Esophagus squamous epithelium (tissue), 5 donors: ENCODE measurements at regions not wholly inside any gene's neighbourhood (a gene's known extent, or its start where the extent isn't known, plus 50 kb on each side); places are given as distances from the start of the nearest gene placed in this dataset.

Source experiments
- DNase-seq: peaks from one replicate; lab custom pipeline; 2025; lab: John Stamatoyannopoulos, UW
- H3K27ac ChIP-seq, 4 donors: fragments of 200-600 bp; sonication (generic); one replicate each; pipeline ENCODE4 v1.5.1; 2016 to 2019; ENCODE audit warnings: mild to moderate bottlenecking in 1 of 4
- H3K27me3 ChIP-seq, 4 donors: fragments of 200-600 bp; sonication (generic); 1 replicate in 3 of 4; 2 replicates in 1 of 4; pipeline versions ENCODE4 v1.5.1 to v1.6.0; 2017 to 2021; ENCODE audit warnings: antibody characterized with exemption in 1 of 4
- H3K36me3 ChIP-seq, 3 donors: fragments of 200-600 bp; sonication (generic); one replicate each; pipeline ENCODE4 v1.5.1; 2016 to 2019
- H3K4me1 ChIP-seq, 3 donors: fragments of 200-600 bp; sonication (generic); one replicate each; pipeline ENCODE4 v1.5.1; 2017 to 2019
- H3K4me3 ChIP-seq, 4 donors: fragments of 200-600 bp; sonication (generic); 1 replicate in 3 of 4; 2 replicates in 1 of 4; pipeline ENCODE4 v1.5.1; 2016 to 2019; ENCODE audit warnings: mild to moderate bottlenecking in 2 of 4, moderate library complexity in 1 of 4
- H3K9me3 ChIP-seq, 3 donors: fragments of 200-600 bp; sonication (generic); one replicate each; pipeline ENCODE4 v1.5.1; 2016 to 2019
- POLR2A ChIP-seq, 4 donors: fragments of 450-650 bp; IDR thresholded peaks; one replicate each; pipeline ENCODE4 v1.6.1; 2017; ENCODE audit warnings: antibody characterized with exemption in 4 of 4, mild to moderate bottlenecking in 4 of 4, moderate library complexity in 3 of 4
- WGBS, 2 donors: methylation state at CpG; one replicate each; pipeline ENCODE4 v1.1.5; 2018; 5-methylcytosine and 5-hydroxymethylcytosine counted together
- intact Hi-C: fragments of 100-400 bp; cut with DNase I; formaldehyde crosslinking; loops from one replicate; pipeline ENCODE4 v1.15.0; 2022
- TF ChIP-seq, protein P1 (sequence below), 6 experiments: fragments of 450-650 bp in 4 of 6; fragments of 200-600 bp in 2 of 6; sonication (generic) in 2 of 6; IDR thresholded peaks; one replicate each; pipeline ENCODE4 v1.5.1; 2016 to 2019; ENCODE audit warnings: antibody characterized with exemption in 6 of 6, mild to moderate bottlenecking in 4 of 6, moderate library complexity in 4 of 6
- donor health status: DM: yes; HTN: yes; CAD: no.

DNA sequence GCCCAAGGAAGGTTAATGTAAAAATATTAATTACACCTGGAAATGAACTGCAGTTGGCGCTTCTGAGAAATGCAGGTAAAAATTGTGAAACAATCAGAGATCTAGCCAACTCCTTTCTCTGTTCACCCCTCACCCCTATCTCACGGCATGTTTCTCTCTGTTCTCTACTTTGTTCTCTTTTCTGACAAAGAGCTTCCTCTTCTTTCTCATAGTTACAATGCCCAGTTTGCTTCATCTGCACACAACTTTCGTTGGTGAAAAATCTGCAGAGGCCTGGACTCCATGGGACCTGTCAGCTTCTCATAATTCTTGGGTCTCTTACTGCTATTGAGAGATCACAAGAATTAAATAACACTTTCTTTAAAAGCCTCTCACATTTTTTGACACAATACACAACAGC lies 212.9 kb upstream of the LRRN1 start:
- Histone ChIP-seq H3K4me1 (peaks cover 0 to 9% (median 0%) of the 10 kb centered on the region in 3 donors), H3K4me3 (no peak overlapping the region), H3K27me3 (no peaks in the 10 kb centered on the region), H3K36me3 (no peaks in the 10 kb centered on the region), H3K9me3 (no peaks in the 10 kb centered on the region), H3K27ac (no peak overlapping the region)
- 65 to 72% methylated on average over 3 of the region's 3 CpGs for WGBS, 2 donors
- intact Hi-C loops, result no loop called here
- no peak for DNase-seq
- TF ChIP-seq, protein P1, sequence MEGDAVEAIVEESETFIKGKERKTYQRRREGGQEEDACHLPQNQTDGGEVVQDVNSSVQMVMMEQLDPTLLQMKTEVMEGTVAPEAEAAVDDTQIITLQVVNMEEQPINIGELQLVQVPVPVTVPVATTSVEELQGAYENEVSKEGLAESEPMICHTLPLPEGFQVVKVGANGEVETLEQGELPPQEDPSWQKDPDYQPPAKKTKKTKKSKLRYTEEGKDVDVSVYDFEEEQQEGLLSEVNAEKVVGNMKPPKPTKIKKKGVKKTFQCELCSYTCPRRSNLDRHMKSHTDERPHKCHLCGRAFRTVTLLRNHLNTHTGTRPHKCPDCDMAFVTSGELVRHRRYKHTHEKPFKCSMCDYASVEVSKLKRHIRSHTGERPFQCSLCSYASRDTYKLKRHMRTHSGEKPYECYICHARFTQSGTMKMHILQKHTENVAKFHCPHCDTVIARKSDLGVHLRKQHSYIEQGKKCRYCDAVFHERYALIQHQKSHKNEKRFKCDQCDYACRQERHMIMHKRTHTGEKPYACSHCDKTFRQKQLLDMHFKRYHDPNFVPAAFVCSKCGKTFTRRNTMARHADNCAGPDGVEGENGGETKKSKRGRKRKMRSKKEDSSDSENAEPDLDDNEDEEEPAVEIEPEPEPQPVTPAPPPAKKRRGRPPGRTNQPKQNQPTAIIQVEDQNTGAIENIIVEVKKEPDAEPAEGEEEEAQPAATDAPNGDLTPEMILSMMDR (IDR thresholded peaks at IDR 0.05), result no peak
- no peak for TF ChIP-seq POLR2A (IDR thresholded peaks at IDR 0.05)

- Histone ChIP-seq H3K4me1 (peaks cover 0 to 4% (median 0%) of the 10 kb centered on the region in 3 donors), H3K27ac (no peak overlapping the region), H3K9me3 (no peaks in the 10 kb centered on the region), H3K27me3 (no peaks in the 10 kb centered on the region), H3K4me3 (no peak overlapping the region), H3K36me3 (no peaks in the 10 kb centered on the region)
- intact Hi-C loops, result no loop called here
- DNase-seq, result no peak
- WGBS, 2 donors, result 80 to 91% methylated on average over 2 of the region's 2 CpGs
- TF ChIP-seq, protein P1 (IDR thresholded peaks at IDR 0.05), result no peak
- no peak for TF ChIP-seq POLR2A (IDR thresholded peaks at IDR 0.05)
Observed at GRCh38 chr3:3579658-3580057, 219.6 kb upstream of the LRRN1 start.

- no peak overlapping the region for H3K27ac ChIP-seq
- peaks cover 0 to 4% (median 0%) of the 10 kb centered on the region in 3 donors for H3K4me1 ChIP-seq
- TF ChIP-seq POLR2A (IDR thresholded peaks at IDR 0.05), result no peak
- TF ChIP-seq, protein P1 (IDR thresholded peaks at IDR 0.05), result no peak
- H3K4me3 ChIP-seq, result no peak overlapping the region
- 60 to 68% methylated on average over 4 of the region's 4 CpGs for WGBS, 2 donors
- intact Hi-C loops, result no loop called here
- no peaks in the 10 kb centered on the region for H3K27me3 ChIP-seq
- H3K36me3 ChIP-seq, result no peaks in the 10 kb centered on the region
- H3K9me3 ChIP-seq, result no peaks in the 10 kb centered on the region
- no peak for DNase-seq
Observed at GRCh38 chr3:3578718-3579117, 220.5 kb upstream of the LRRN1 start.

GRCh38 chr3:3577823-3578222 lies 221.4 kb upstream of the LRRN1 start:
- intact Hi-C loops, result no loop called here
- TF ChIP-seq, protein P1 (IDR thresholded peaks at IDR 0.05), result no peak
- TF ChIP-seq POLR2A (IDR thresholded peaks at IDR 0.05), result no peak
- no peak overlapping the region for H3K27ac ChIP-seq
- no peaks in the 10 kb centered on the region for H3K9me3 ChIP-seq
- no peaks in the 10 kb centered on the region for H3K36me3 ChIP-seq
- no peak overlapping the region for H3K4me3 ChIP-seq
- peaks cover 0 to 4% (median 0%) of the 10 kb centered on the region in 3 donors for H3K4me1 ChIP-seq
- WGBS, 2 donors, result 77 to 85% methylated on average over 12 to 13 of the region's 13 CpGs
- H3K27me3 ChIP-seq, result no peaks in the 10 kb centered on the region
- DNase-seq, result no peak

DNA sequence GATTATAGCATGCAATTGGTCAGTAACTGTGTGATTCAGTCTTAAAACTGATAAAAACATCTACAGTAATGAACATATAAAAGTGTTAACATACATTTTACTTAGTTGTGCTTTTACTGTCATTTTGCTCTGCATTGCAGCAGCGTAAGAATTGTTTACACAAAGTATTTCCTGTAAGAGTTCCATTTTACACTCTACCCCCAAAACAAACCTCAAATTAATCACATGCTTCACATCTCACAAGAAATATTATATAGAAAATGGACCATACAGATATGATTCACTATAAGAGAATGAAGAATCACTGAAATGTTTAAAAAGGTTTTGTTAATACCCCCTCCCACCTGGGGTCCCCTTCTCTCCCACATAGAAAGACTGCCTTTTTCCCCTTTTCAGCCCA lies 225.9 kb upstream of the LRRN1 start:
- TF ChIP-seq, protein P1 (IDR thresholded peaks at IDR 0.05), result no peak
- TF ChIP-seq POLR2A (IDR thresholded peaks at IDR 0.05), result no peak
- H3K27me3 ChIP-seq, result no peaks in the 10 kb centered on the region
- H3K27ac ChIP-seq, result no peak overlapping the region
- no peaks in the 10 kb centered on the region for H3K36me3 ChIP-seq
- 63 to 85% methylated on average over 1 of the region's 1 CpG for WGBS, 2 donors
- H3K4me3 ChIP-seq, result no peak overlapping the region
- DNase-seq, result no peak
- intact Hi-C loops, result no loop called here
- H3K9me3 ChIP-seq, result no peaks in the 10 kb centered on the region
- no peaks in the 10 kb centered on the region for H3K4me1 ChIP-seq
